ENCODE measurements at regions not wholly inside any gene's neighbourhood (a gene's known extent, or its start where the extent isn't known, plus 50 kb on each side); places are given as distances from the start of the nearest gene placed in this dataset.

DNA sequence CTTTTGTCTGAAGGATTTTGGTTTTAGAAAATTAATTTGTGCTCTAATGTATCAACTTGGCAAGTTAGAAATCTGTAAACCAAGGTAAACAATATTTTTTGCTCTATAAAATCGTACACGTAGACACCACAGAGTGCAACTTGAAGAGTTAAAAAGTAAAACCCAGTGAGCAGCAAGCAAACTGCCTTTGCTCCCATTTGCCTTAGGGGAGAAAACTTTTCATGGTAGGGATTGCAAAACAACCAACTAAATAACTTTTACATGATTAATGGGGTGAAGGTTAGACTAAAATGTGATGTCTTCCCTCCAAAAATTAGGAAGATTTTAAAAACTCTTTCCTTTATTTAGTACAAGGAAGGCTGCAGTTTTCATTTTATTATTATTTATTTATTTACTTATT, 224.2 kb upstream of the LYZL1 start:
- DNase-seq: no peak
- Histone ChIP-seq H3K4me1 (no peaks in the 10 kb centered on the region; the same call in 1 of the 2 replicates), H3K4me3 (ENCODE audit: low read depth, low read length) (no peak overlapping the region), H3K36me3 (no peaks in the 10 kb centered on the region), H3K27me3 (no peaks in the 10 kb centered on the region), H3K9me3 (no peaks in the 10 kb centered on the region)
- TF ChIP-seq, protein P1, sequence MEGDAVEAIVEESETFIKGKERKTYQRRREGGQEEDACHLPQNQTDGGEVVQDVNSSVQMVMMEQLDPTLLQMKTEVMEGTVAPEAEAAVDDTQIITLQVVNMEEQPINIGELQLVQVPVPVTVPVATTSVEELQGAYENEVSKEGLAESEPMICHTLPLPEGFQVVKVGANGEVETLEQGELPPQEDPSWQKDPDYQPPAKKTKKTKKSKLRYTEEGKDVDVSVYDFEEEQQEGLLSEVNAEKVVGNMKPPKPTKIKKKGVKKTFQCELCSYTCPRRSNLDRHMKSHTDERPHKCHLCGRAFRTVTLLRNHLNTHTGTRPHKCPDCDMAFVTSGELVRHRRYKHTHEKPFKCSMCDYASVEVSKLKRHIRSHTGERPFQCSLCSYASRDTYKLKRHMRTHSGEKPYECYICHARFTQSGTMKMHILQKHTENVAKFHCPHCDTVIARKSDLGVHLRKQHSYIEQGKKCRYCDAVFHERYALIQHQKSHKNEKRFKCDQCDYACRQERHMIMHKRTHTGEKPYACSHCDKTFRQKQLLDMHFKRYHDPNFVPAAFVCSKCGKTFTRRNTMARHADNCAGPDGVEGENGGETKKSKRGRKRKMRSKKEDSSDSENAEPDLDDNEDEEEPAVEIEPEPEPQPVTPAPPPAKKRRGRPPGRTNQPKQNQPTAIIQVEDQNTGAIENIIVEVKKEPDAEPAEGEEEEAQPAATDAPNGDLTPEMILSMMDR (IDR thresholded peaks at IDR 0.05; ENCODE audit: low read depth, low read length): no peak

DNA sequence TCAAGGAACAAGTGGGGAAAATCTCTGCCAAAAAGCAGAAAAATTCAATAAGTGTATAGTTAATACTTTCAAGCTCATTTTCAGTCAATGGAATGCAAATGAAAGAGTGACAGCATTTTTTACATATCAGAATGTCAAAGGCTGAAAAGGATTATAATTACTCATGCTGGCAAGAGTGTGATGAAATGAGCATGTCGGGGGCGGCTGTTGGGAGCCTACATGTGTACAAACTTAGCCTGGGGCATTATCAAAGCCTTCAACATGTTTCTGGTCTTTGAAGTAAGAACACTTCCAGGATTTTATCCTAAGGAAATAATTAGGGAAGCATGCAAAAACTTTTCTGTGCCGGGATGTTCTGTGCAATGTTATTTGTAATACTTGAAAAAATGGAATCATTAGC, 221.7 kb upstream of the LYZL1 start:
- Histone ChIP-seq H3K4me3 (ENCODE audit: low read depth, low read length) (no peak overlapping the region), H3K36me3 (no peaks in the 10 kb centered on the region), H3K27me3 (no peaks in the 10 kb centered on the region), H3K9me3 (no peaks in the 10 kb centered on the region), H3K4me1 (no peaks in the 10 kb centered on the region; the same call in 1 of the 2 replicates)
- TF ChIP-seq, protein P1 (IDR thresholded peaks at IDR 0.05; ENCODE audit: low read depth, low read length): no peak
- DNase-seq: no peak

DNA sequence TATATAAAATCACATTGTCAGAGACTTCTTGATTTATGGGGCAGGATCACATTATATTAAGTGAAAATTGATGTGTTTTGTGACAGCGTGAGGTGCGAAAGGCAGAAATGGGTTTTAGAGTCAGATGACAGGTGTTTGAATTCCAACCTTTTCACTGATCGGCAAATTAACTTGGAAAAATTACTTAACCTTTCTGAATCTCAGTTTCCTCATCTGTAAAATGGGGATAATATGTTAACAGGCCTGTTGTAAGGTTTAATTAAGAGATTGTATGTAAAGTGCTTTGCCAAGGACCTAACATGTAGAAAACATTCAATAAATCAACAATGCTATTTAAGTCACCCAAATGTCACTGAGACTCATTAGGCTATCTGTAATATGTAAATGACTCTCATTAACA, 221.2 kb upstream of the LYZL1 start:
- Histone ChIP-seq H3K4me1 (no peaks in the 10 kb centered on the region; the same call in 1 of the 2 replicates), H3K36me3 (no peaks in the 10 kb centered on the region), H3K9me3 (no peaks in the 10 kb centered on the region), H3K4me3 (ENCODE audit: low read depth, low read length) (no peak overlapping the region), H3K27me3 (no peaks in the 10 kb centered on the region)
- no peak for DNase-seq
- TF ChIP-seq, protein P1 (IDR thresholded peaks at IDR 0.05; ENCODE audit: low read depth, low read length): no peak

DNA sequence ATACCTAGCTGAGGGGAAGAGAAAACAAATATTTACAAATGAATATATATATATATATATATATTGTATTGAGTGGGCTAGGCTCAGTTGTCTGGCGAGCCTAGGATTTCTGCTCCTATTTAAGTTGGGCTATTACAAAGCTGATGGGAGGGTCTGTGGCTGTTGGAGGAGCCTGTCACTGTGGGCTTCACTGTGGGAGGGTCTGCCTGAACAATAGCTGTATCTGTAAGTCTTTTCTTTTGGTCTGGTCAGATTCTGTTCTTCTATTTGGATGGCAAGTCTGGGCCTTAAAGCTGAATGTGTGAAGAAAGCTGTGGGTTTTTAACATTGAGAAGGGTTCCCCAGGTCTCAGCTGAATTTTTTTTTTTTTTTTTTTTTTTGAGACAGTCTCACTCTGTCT, 220.6 kb upstream of the LYZL1 start:
- TF ChIP-seq, protein P1 (IDR thresholded peaks at IDR 0.05; ENCODE audit: low read depth, low read length): no peak
- Histone ChIP-seq H3K4me1 (no peaks in the 10 kb centered on the region; the same call in 1 of the 2 replicates), H3K36me3 (no peaks in the 10 kb centered on the region), H3K27me3 (no peaks in the 10 kb centered on the region), H3K9me3 (no peaks in the 10 kb centered on the region), H3K4me3 (ENCODE audit: low read depth, low read length) (no peak overlapping the region)
- no peak for DNase-seq

DNA sequence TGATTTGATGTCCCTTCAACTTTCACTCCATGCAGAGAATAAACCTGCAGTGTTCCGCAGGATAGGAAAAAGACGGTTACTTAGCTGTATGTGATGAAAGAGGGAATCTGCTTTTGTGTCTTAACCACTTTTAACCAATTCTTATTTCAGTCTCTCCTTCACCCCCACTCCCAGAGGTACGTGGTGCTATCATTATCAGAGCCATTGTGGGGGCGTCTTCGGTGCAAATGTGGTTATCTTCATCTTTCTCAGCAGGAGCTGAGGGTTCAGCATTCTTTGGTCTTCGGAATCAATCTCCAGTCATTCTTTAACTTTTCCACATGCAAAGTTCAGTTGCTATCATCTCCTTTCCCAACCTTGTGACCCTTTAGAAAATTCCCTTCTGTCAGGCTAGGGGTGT, 219.9 kb upstream of the LYZL1 start:
- Histone ChIP-seq H3K4me3 (ENCODE audit: low read depth, low read length) (no peak overlapping the region), H3K4me1 (no peaks in the 10 kb centered on the region; the same call in 1 of the 2 replicates), H3K36me3 (no peaks in the 10 kb centered on the region), H3K27me3 (no peaks in the 10 kb centered on the region), H3K9me3 (no peaks in the 10 kb centered on the region)
- DNase-seq: no peak
- TF ChIP-seq, protein P1 (IDR thresholded peaks at IDR 0.05; ENCODE audit: low read depth, low read length): no peak

DNA sequence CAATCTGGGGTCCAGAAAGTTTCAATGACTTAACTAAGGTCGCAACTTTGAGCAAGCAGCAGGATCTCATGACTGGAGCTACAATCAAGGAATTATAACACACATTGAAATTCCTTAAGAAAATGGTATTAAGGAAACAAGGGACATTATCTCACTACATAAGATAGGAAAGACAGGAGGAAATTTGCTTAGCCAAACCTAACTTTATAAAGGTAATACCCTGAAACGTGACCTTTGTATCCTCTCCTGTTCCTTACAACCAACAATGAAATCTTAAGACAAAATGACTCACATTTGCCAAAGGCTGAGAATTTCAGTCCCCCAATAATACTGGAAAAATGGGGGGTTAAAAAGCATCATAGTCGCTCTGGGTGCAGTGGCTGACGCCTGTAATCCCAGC, 218.9 kb upstream of the LYZL1 start:
- no peak for DNase-seq
- no peaks in the 10 kb centered on the region for H3K36me3 ChIP-seq
- no peaks in the 10 kb centered on the region for H3K27me3 ChIP-seq
- H3K4me3 ChIP-seq (ENCODE audit: low read depth, low read length): no peak overlapping the region
- H3K4me1 ChIP-seq: no peaks in the 10 kb centered on the region
- no peaks in the 10 kb centered on the region for H3K9me3 ChIP-seq
- TF ChIP-seq, protein P1 (IDR thresholded peaks at IDR 0.05; ENCODE audit: low read depth, low read length): no peak

Measured in BE2C (cell line).